KOPT-K1 (cell line): ENCODE measurements at regions not wholly inside any gene's neighbourhood (a gene's known extent, or its start where the extent isn't known, plus 50 kb on each side); places are given as distances from the start of the nearest gene placed in this dataset.
"Not testable (repeated sequence)": the region's sequence is repeated elsewhere in the genome, so short reads cannot be mapped to it uniquely, and the experiment has no call there.

Source experiments
- H3K27ac ChIP-seq: fragments of 200-600 bp; sonication (generic); 2 replicates; pipeline ENCODE4 v1.5.1; 2016; ENCODE audit warnings: antibody characterized with exemption, mild to moderate bottlenecking, low read depth, low read length; ENCODE audit not compliant: poor library complexity, severe bottlenecking
- H3K36me3 ChIP-seq: fragments of 200-600 bp; sonication (generic); 2 replicates; pipeline ENCODE4 v1.5.1; 2017; ENCODE audit warnings: antibody characterized with exemption, mild to moderate bottlenecking, low read length, moderate library complexity; ENCODE audit not compliant: insufficient read depth
- H3K9me3 ChIP-seq: fragments of 200-600 bp; sonication (generic); 2 replicates; pipeline ENCODE4 v1.5.1; 2017; ENCODE audit warnings: antibody characterized with exemption, low read length, mild to moderate bottlenecking; ENCODE audit not compliant: insufficient read depth, poor library complexity, severe bottlenecking

- H3K36me3 ChIP-seq, H3K9me3 ChIP-seq: not testable (repeated sequence)
- peak overlapping the region; percentile 87 for H3K27ac ChIP-seq
Measured at GRCh38 chr16:22436823-22437652, 62.6 kb upstream of the CDR2 start.

- peak overlapping the region; percentile 87 for H3K27ac ChIP-seq
- H3K9me3 ChIP-seq, H3K36me3 ChIP-seq: not testable (repeated sequence)
Measured at GRCh38 chr16:22436326-22436822, 62.0 kb upstream of the CDR2 start.

GRCh38 chr16:22431314-22431713, 56.9 kb upstream of the CDR2 start:
- H3K36me3 ChIP-seq = peaks cover 31% of the 10 kb centered on the region
- H3K9me3 ChIP-seq, H3K27ac ChIP-seq: not testable (repeated sequence)

GRCh38 chr16:22428654-22429053, 54.2 kb upstream of the CDR2 start:
- Histone ChIP-seq H3K27ac (no peak overlapping the region), H3K9me3 (no peaks in the 10 kb centered on the region), H3K36me3 (peaks cover 40% of the 10 kb centered on the region)

- Histone ChIP-seq H3K36me3 (peaks cover 40% of the 10 kb centered on the region), H3K27ac (no peak overlapping the region)
Measured at GRCh38 chr16:22427556-22427955, 53.1 kb upstream of the CDR2 start.

GRCh38 chr16:22425847-22426246, 51.4 kb upstream of the CDR2 start:
- no peak overlapping the region for H3K27ac ChIP-seq
- peaks cover 45% of the 10 kb centered on the region for H3K36me3 ChIP-seq
- H3K9me3 ChIP-seq = no peaks in the 10 kb centered on the region

More at GRCh38 chr16:22427556-22427955, 53.1 kb upstream of the CDR2 start:
- no peaks in the 10 kb centered on the region for H3K9me3 ChIP-seq

GRCh38 chr16:22425036-22425801, 50.8 kb upstream of the CDR2 start:
- peaks cover 48% of the 10 kb centered on the region for H3K36me3 ChIP-seq
- no peaks in the 10 kb centered on the region for H3K9me3 ChIP-seq
- H3K27ac ChIP-seq = no peak overlapping the region

- H3K27ac ChIP-seq = no peak overlapping the region
- H3K9me3 ChIP-seq = no peaks in the 10 kb centered on the region
- H3K36me3 ChIP-seq = peaks cover 50% of the 10 kb centered on the region
Measured at GRCh38 chr16:22424161-22424937, 49.9 kb upstream of the CDR2 start.
